HG03175 (cell line): ENCODE measurements at regions not wholly inside any gene's neighbourhood (a gene's known extent, or its start where the extent isn't known, plus 50 kb on each side); places are given as distances from the start of the nearest gene placed in this dataset.
"Not testable (repeated sequence)": the region's sequence is repeated elsewhere in the genome, so short reads cannot be mapped to it uniquely, and the experiment has no call there.

Experiments used
- ATAC-seq: cut with Tn5 transposase; IDR thresholded peaks from one replicate; pipeline ENCODE4 v1.9.1; 2021; ENCODE audit warnings: mild to moderate bottlenecking, moderate library complexity; ENCODE audit not compliant: unreplicated experiment

GRCh38 chr2:184174493-184175104 is 423.7 kb upstream of the ZNF804A start:
- no peak for ATAC-seq

- ATAC-seq, result no peak
Measured at GRCh38 chr2:184178229-184178628, 420.1 kb upstream of the ZNF804A start.

GRCh38 chr2:184186436-184186835 is 411.9 kb upstream of the ZNF804A start:
- ATAC-seq, result no peak

GRCh38 chr2:184187421-184187971 is 410.8 kb upstream of the ZNF804A start:
- no peak for ATAC-seq

GRCh38 chr2:184190725-184191124 is 407.6 kb upstream of the ZNF804A start:
- no peak for ATAC-seq

- ATAC-seq, result no peak
Measured at GRCh38 chr2:184192649-184193048, 405.7 kb upstream of the ZNF804A start.

GRCh38 chr2:184197413-184197812 is 400.9 kb upstream of the ZNF804A start:
- ATAC-seq, result no peak

- not testable (repeated sequence) for ATAC-seq
Measured at GRCh38 chr2:184198791-184199190, 399.5 kb upstream of the ZNF804A start.

GRCh38 chr2:184199274-184199673 is 399.1 kb upstream of the ZNF804A start:
- no peak for ATAC-seq

GRCh38 chr2:184201246-184201645 is 397.1 kb upstream of the ZNF804A start:
- ATAC-seq, result no peak

- ATAC-seq, result no peak
Measured at GRCh38 chr2:184203661-184204060, 394.7 kb upstream of the ZNF804A start.

GRCh38 chr2:184205048-184205596 is 393.2 kb upstream of the ZNF804A start:
- ATAC-seq, result no peak

GRCh38 chr2:184206045-184206444 is 392.3 kb upstream of the ZNF804A start:
- ATAC-seq, result no peak

- ATAC-seq, result no peak
Measured at GRCh38 chr2:184210329-184210728, 388.0 kb upstream of the ZNF804A start.

GRCh38 chr2:184215745-184216144 is 382.6 kb upstream of the ZNF804A start:
- no peak for ATAC-seq

- no peak for ATAC-seq
Measured at GRCh38 chr2:184256611-184257010, 341.7 kb upstream of the ZNF804A start.

GRCh38 chr2:184261331-184261730 is 337.0 kb upstream of the ZNF804A start:
- no peak for ATAC-seq

GRCh38 chr2:184261818-184262217 is 336.5 kb upstream of the ZNF804A start:
- ATAC-seq, result no peak

- ATAC-seq, result no peak
Measured at GRCh38 chr2:184268900-184269477, 329.3 kb upstream of the ZNF804A start.

- ATAC-seq, result no peak
Measured at GRCh38 chr2:184270660-184271059, 327.7 kb upstream of the ZNF804A start.

GRCh38 chr2:184272056-184272455 is 326.3 kb upstream of the ZNF804A start:
- ATAC-seq, result no peak

- no peak for ATAC-seq
Measured at GRCh38 chr2:184294831-184295230, 303.5 kb upstream of the ZNF804A start.
